ENCODE measurements at regions not wholly inside any gene's neighbourhood (a gene's known extent, or its start where the extent isn't known, plus 50 kb on each side); places are given as distances from the start of the nearest gene placed in this dataset.

- ATAC-seq (no peak), FAIRE-seq (no peak), DNase-seq (ENCODE audit: low read depth in 1 of 2, low spot score in 1 of 2) (no peak)
- 86% methylated on average over 3 of the region's 3 CpGs for WGBS (ENCODE audit: missing lambda C conversion rate)
- ChIA-PET POLR2A (no interaction called here), CTCF (no interaction called here)
- H3K9me3 ChIP-seq = no peaks in the 10 kb centered on the region
- H3K27ac ChIP-seq = no peak overlapping the region
- no peaks in the 10 kb centered on the region for H3K4me1 ChIP-seq
- no peak for TF ChIP-seq FOSB (CRISPR knock-in tag; IDR thresholded peaks at IDR 0.05)
- no peak for TF ChIP-seq SMC3 (IDR thresholded peaks at IDR 0.05)
- no peak for TF ChIP-seq HOXB5 (CRISPR knock-in tag; IDR thresholded peaks at IDR 0.05)
- no peak for TF ChIP-seq RARB (CRISPR knock-in tag; IDR thresholded peaks at IDR 0.05)
- no peak for TF ChIP-seq ATOH8 (CRISPR knock-in tag; IDR thresholded peaks at IDR 0.05; ENCODE audit: low read depth)
- no peak for TF ChIP-seq CHD2 (IDR thresholded peaks at IDR 0.05; ENCODE audit: low read length, partially characterized antibody)
- TF ChIP-seq ZFP36 (IDR thresholded peaks at IDR 0.05; ENCODE audit: borderline replicate concordance, partially characterized antibody) = no peak
- TF ChIP-seq HES2 (IDR thresholded peaks at IDR 0.05) = no peak
- TF ChIP-seq MYC (IDR thresholded peaks at IDR 0.05; ENCODE audit: borderline replicate concordance, low read length) = no peak
- TF ChIP-seq ELK1 (IDR thresholded peaks at IDR 0.05; ENCODE audit: low read depth, low read length) = no peak
- no peak for TF ChIP-seq NPAS2 (CRISPR knock-in tag; IDR thresholded peaks at IDR 0.05; ENCODE audit: borderline replicate concordance)
- no peak for TF ChIP-seq EP300 (IDR thresholded peaks at IDR 0.05)
- no peak for TF ChIP-seq BCL3 (IDR thresholded peaks at IDR 0.05)
- no peak for TF ChIP-seq HMGXB4 (CRISPR knock-in tag; IDR thresholded peaks at IDR 0.05; ENCODE audit: borderline replicate concordance)
- no peak for TF ChIP-seq HDAC2 (IDR thresholded peaks at IDR 0.05)
- no peak for TF ChIP-seq FOXS1 (CRISPR knock-in tag; IDR thresholded peaks at IDR 0.05)
- no peak for TF ChIP-seq MAFK (IDR thresholded peaks at IDR 0.05; ENCODE audit: partially characterized antibody)
- TF ChIP-seq TFCP2L1 (CRISPR knock-in tag; IDR thresholded peaks at IDR 0.05) = no peak
- TF ChIP-seq ZSCAN20 (CRISPR knock-in tag; IDR thresholded peaks at IDR 0.05) = no peak
- no peak overlapping the region for H3K4me3 ChIP-seq
- no peak overlapping the region for H3K4me2 ChIP-seq
Observed at GRCh38 chr6:3631186-3631585, 120.3 kb downstream of the PXDC1 start.

- Histone ChIP-seq H3K4me3 (no peak overlapping the region), H3K4me1 (no peaks in the 10 kb centered on the region), H3K9me3 (no peaks in the 10 kb centered on the region), H3K4me2 (no peak overlapping the region), H3K27ac (no peak overlapping the region)
- DNase-seq (ENCODE audit: low read depth in 1 of 2, low spot score in 1 of 2) = no peak
- WGBS (ENCODE audit: missing lambda C conversion rate) = 89% methylated on average over 4 of the region's 4 CpGs
- no peak for FAIRE-seq
- ATAC-seq = no peak
- ChIA-PET POLR2A (no interaction called here), CTCF (no interaction called here)
- TF ChIP-seq HEYL (CRISPR knock-in tag; IDR thresholded peaks at IDR 0.05) (no peak), ATOH8 (CRISPR knock-in tag; IDR thresholded peaks at IDR 0.05; ENCODE audit: low read depth) (no peak), ZFP36 (IDR thresholded peaks at IDR 0.05; ENCODE audit: borderline replicate concordance, partially characterized antibody) (no peak), JUNB (IDR thresholded peaks at IDR 0.05) (no peak), PBX3 (IDR thresholded peaks at IDR 0.05) (no peak), FOXS1 (CRISPR knock-in tag; IDR thresholded peaks at IDR 0.05) (no peak), HOXB13 (CRISPR knock-in tag; IDR thresholded peaks at IDR 0.05; ENCODE audit: low read depth) (no peak), NPAS2 (CRISPR knock-in tag; IDR thresholded peaks at IDR 0.05; ENCODE audit: borderline replicate concordance) (no peak), TP53 (CRISPR knock-in tag; IDR thresholded peaks at IDR 0.05) (no peak), NR3C1 (IDR thresholded peaks at IDR 0.05) (no peak), ZNF302 (CRISPR knock-in tag; IDR thresholded peaks at IDR 0.05) (no peak), KDM5A (IDR thresholded peaks at IDR 0.05) (no peak)
Observed at GRCh38 chr6:3630258-3630835, 121.2 kb downstream of the PXDC1 start.
